ENCODE measurements at regions not wholly inside any gene's neighbourhood (a gene's known extent, or its start where the extent isn't known, plus 50 kb on each side); places are given as distances from the start of the nearest gene placed in this dataset.

- TF ChIP-seq CTCF (IDR thresholded peaks at IDR 0.05 in 2 of 3, conservative IDR thresholded peaks at IDR 0.05 in 1 of 3; ENCODE audit: borderline replicate concordance in 1 of 3, insufficient read depth in 1 of 3, low read depth in 2 of 3, low read length in 2 of 3) (no peak), REST (IDR thresholded peaks at IDR 0.05; ENCODE audit: low read depth) (no peak), CEBPB (IDR thresholded peaks at IDR 0.05; ENCODE audit: low read depth) (no peak), EGR1 (IDR thresholded peaks at IDR 0.05; ENCODE audit: low read depth) (no peak), POLR2AphosphoS5 (IDR thresholded peaks at IDR 0.05; ENCODE audit: low read depth, low read length) (no peak), SP1 (IDR thresholded peaks at IDR 0.05; ENCODE audit: low read depth) (no peak), EZH2 (IDR thresholded peaks at IDR 0.05) (no peak), ZBTB33 (IDR thresholded peaks at IDR 0.05; ENCODE audit: extremely low read depth, insufficient replicate concordance, low read length) (no peak)
These were observed 69.8 kb upstream of the WAC start for GRCh38 chr10:28463141-28463540.
